Right atrium auricular region (tissue), 2 donors: ENCODE measurements at regions not wholly inside any gene's neighbourhood (a gene's known extent, or its start where the extent isn't known, plus 50 kb on each side); places are given as distances from the start of the nearest gene placed in this dataset.

ENCODE experiments used
- DNase-seq: peaks from one replicate; pipeline ENCODE4 v3.0.0-alpha.2; 2019; ENCODE audit warnings: low spot score
- H3K27ac ChIP-seq, 2 donors: fragments of 200-600 bp; sonication (generic); 1 replicate in 1 of 2; 2 replicates in 1 of 2; pipeline ENCODE4 v1.5.1; 2016 to 2019
- H3K27me3 ChIP-seq, 2 donors: fragments of 200-600 bp; sonication (generic); one replicate each; pipeline versions ENCODE4 v1.5.1 to v1.6.0; 2017 to 2019
- H3K36me3 ChIP-seq: fragments of 200-600 bp; sonication (generic); one replicate; pipeline ENCODE4 v1.5.1; 2016
- H3K4me1 ChIP-seq, 2 donors: fragments of 200-600 bp; sonication (generic); one replicate each; pipeline versions ENCODE4 v1.5.1 to v1.6.0; 2017 to 2019
- H3K4me3 ChIP-seq, 2 donors: fragments of 200-600 bp; sonication (generic); 1 replicate in 1 of 2; 2 replicates in 1 of 2; pipeline ENCODE4 v1.5.1; 2017 to 2019; ENCODE audit warnings: mild to moderate bottlenecking in 1 of 2, moderate library complexity in 1 of 2
- H3K9me3 ChIP-seq, 2 donors: fragments of 200-600 bp; sonication (generic); one replicate each; pipeline ENCODE4 v1.5.1; 2019
- CTCF ChIP-seq, 2 donors: fragments of 200-600 bp; sonication (generic); IDR thresholded peaks; one replicate each; pipeline ENCODE4 v1.5.1; 2019; ENCODE audit warnings: antibody characterized with exemption in 2 of 2

GRCh38 chr12:92628476-92628875 lies 74.3 kb upstream of the PLEKHG7 start:
- Histone ChIP-seq H3K4me1 (no peaks in the 10 kb centered on the region), H3K36me3 (no peaks in the 10 kb centered on the region)
- TF ChIP-seq CTCF (IDR thresholded peaks at IDR 0.05): no peak

GRCh38 chr12:92627511-92627910 lies 75.3 kb upstream of the PLEKHG7 start:
- H3K36me3 ChIP-seq: no peaks in the 10 kb centered on the region
- H3K4me1 ChIP-seq: no peaks in the 10 kb centered on the region
- no peaks in the 10 kb centered on the region for H3K27me3 ChIP-seq
- DNase-seq: no peak
- TF ChIP-seq CTCF (IDR thresholded peaks at IDR 0.05): no peak
- H3K9me3 ChIP-seq: no peaks in the 10 kb centered on the region
- H3K4me3 ChIP-seq: no peak overlapping the region
- no peak overlapping the region for H3K27ac ChIP-seq

More at GRCh38 chr12:92628476-92628875, 74.3 kb upstream of the PLEKHG7 start:
- Histone ChIP-seq H3K27me3 (no peaks in the 10 kb centered on the region), H3K4me3 (no peak overlapping the region), H3K27ac (no peak overlapping the region), H3K9me3 (no peaks in the 10 kb centered on the region)
- DNase-seq: no peak

GRCh38 chr12:92625639-92626310 lies 77.0 kb upstream of the PLEKHG7 start:
- Histone ChIP-seq H3K4me1 (no peaks in the 10 kb centered on the region), H3K36me3 (no peaks in the 10 kb centered on the region), H3K27me3 (no peaks in the 10 kb centered on the region), H3K4me3 (no peak overlapping the region), H3K9me3 (no peaks in the 10 kb centered on the region), H3K27ac (no peak overlapping the region)
- no peak for DNase-seq
- no peak for TF ChIP-seq CTCF (IDR thresholded peaks at IDR 0.05)

GRCh38 chr12:92624236-92624635 lies 78.6 kb upstream of the PLEKHG7 start:
- H3K4me3 ChIP-seq: no peak overlapping the region
- TF ChIP-seq CTCF (IDR thresholded peaks at IDR 0.05): no peak
- no peaks in the 10 kb centered on the region for H3K9me3 ChIP-seq
- no peaks in the 10 kb centered on the region for H3K36me3 ChIP-seq
- H3K4me1 ChIP-seq: no peaks in the 10 kb centered on the region
- H3K27me3 ChIP-seq: no peaks in the 10 kb centered on the region
- no peak overlapping the region for H3K27ac ChIP-seq
- DNase-seq: no peak

GRCh38 chr12:92623386-92623785 lies 79.4 kb upstream of the PLEKHG7 start:
- no peak for DNase-seq
- H3K4me1 ChIP-seq: no peaks in the 10 kb centered on the region
- H3K36me3 ChIP-seq: no peaks in the 10 kb centered on the region
- TF ChIP-seq CTCF (IDR thresholded peaks at IDR 0.05): no peak
- no peaks in the 10 kb centered on the region for H3K9me3 ChIP-seq
- H3K27ac ChIP-seq: no peak overlapping the region
- no peaks in the 10 kb centered on the region for H3K27me3 ChIP-seq
- H3K4me3 ChIP-seq: no peak overlapping the region

GRCh38 chr12:92621833-92622232 lies 81.0 kb upstream of the PLEKHG7 start:
- H3K4me3 ChIP-seq: no peak overlapping the region
- no peaks in the 10 kb centered on the region for H3K36me3 ChIP-seq
- no peaks in the 10 kb centered on the region for H3K9me3 ChIP-seq
- H3K4me1 ChIP-seq: no peaks in the 10 kb centered on the region
- no peak for DNase-seq
- no peak for TF ChIP-seq CTCF (IDR thresholded peaks at IDR 0.05)
- H3K27me3 ChIP-seq: no peaks in the 10 kb centered on the region
- no peak overlapping the region for H3K27ac ChIP-seq
